NT2/D1 (cell line): ENCODE measurements at regions not wholly inside any gene's neighbourhood (a gene's known extent, or its start where the extent isn't known, plus 50 kb on each side); places are given as distances from the start of the nearest gene placed in this dataset.

ENCODE experiments used
- DNase-seq: peaks from one replicate; pipeline ENCODE4 v3.0.0-alpha.2; 2011; ENCODE audit warnings: low read depth, low spot score
- H3K27me3 ChIP-seq: 2 replicates; pipeline ENCODE4 v1.6.0; 2011; ENCODE audit warnings: mild to moderate bottlenecking; ENCODE audit not compliant: insufficient read length, insufficient read depth
- H3K36me3 ChIP-seq: 2 replicates; pipeline ENCODE4 v1.6.1; 2011; ENCODE audit warnings: mild to moderate bottlenecking, low read length, mixed read lengths; ENCODE audit not compliant: insufficient read depth, insufficient read length
- H3K4me1 ChIP-seq: 2 replicates; pipeline ENCODE4 v1.5.1; 2011; ENCODE audit not compliant: insufficient read depth, insufficient read length
- H3K4me3 ChIP-seq: 2 replicates; pipeline ENCODE4 v1.5.1; 2011; ENCODE audit warnings: low read depth; ENCODE audit not compliant: insufficient read length
- H3K9ac ChIP-seq: 2 replicates; pipeline ENCODE4 v1.6.0; 2011; ENCODE audit warnings: low read depth; ENCODE audit not compliant: insufficient read length
- H3K9me3 ChIP-seq: 2 replicates; pipeline ENCODE4 v1.5.1; 2011; ENCODE audit warnings: mild to moderate bottlenecking, low read length; ENCODE audit not compliant: insufficient read depth
- SUZ12 ChIP-seq: IDR thresholded peaks from 2 replicates; pipeline ENCODE4 v1.6.1; 2011; ENCODE audit not compliant: insufficient read length, insufficient read depth; ENCODE audit errors: extremely low read depth
- YY1 ChIP-seq: IDR thresholded peaks from 2 replicates; pipeline ENCODE4 v1.6.1; 2011; ENCODE audit not compliant: insufficient read length, insufficient read depth
- ZNF274 ChIP-seq: IDR thresholded peaks from 2 replicates; pipeline ENCODE4 v1.6.1; 2011; ENCODE audit warnings: mild to moderate bottlenecking, low read depth, low read length

- H3K27me3 ChIP-seq = no peaks in the 10 kb centered on the region
- TF ChIP-seq ZNF274 = no peak
- TF ChIP-seq YY1 = no peak
- TF ChIP-seq SUZ12 = no peak
Measured at GRCh38 chr1:24984300-24984699, 54.2 kb upstream of the RUNX3 start.

GRCh38 chr1:24983006-24983680, 53.1 kb upstream of the RUNX3 start:
- no peak for DNase-seq
- Histone ChIP-seq H3K9me3 (no peaks in the 10 kb centered on the region), H3K36me3 (no peaks in the 10 kb centered on the region), H3K9ac (no peak overlapping the region), H3K27me3 (no peaks in the 10 kb centered on the region), H3K4me1 (peaks cover 23% of the 10 kb centered on the region), H3K4me3 (no peak overlapping the region)
- no peak for TF ChIP-seq SUZ12
- no peak for TF ChIP-seq YY1
- TF ChIP-seq ZNF274 = no peak

More at GRCh38 chr1:24984300-24984699, 54.2 kb upstream of the RUNX3 start:
- H3K36me3 ChIP-seq = no peaks in the 10 kb centered on the region
- H3K4me1 ChIP-seq = peaks cover 25% of the 10 kb centered on the region
- no peak overlapping the region for H3K4me3 ChIP-seq
- no peaks in the 10 kb centered on the region for H3K9me3 ChIP-seq
- no peak overlapping the region for H3K9ac ChIP-seq
- no peak for DNase-seq

- Histone ChIP-seq H3K27me3 (no peaks in the 10 kb centered on the region), H3K4me1 (peaks cover 23% of the 10 kb centered on the region), H3K4me3 (no peak overlapping the region), H3K9me3 (peaks cover 2% of the 10 kb centered on the region; the same call in 1 of the 2 replicates), H3K36me3 (no peaks in the 10 kb centered on the region), H3K9ac (no peak overlapping the region)
- TF ChIP-seq YY1 (no peak), SUZ12 (no peak), ZNF274 (no peak)
- no peak for DNase-seq
Measured at GRCh38 chr1:24981631-24982005, 51.5 kb upstream of the RUNX3 start.

GRCh38 chr1:24980836-24981630, 51.0 kb upstream of the RUNX3 start:
- Histone ChIP-seq H3K4me3 (no peak overlapping the region), H3K9me3 (peaks cover 8% of the 10 kb centered on the region), H3K36me3 (no peaks in the 10 kb centered on the region), H3K9ac (no peak overlapping the region), H3K27me3 (no peaks in the 10 kb centered on the region), H3K4me1 (peaks cover 19% of the 10 kb centered on the region)
- TF ChIP-seq YY1 (no peak), ZNF274 (no peak), SUZ12 (no peak)
- DNase-seq = no peak
